ENCODE measurements at regions not wholly inside any gene's neighbourhood (a gene's known extent, or its start where the extent isn't known, plus 50 kb on each side); places are given as distances from the start of the nearest gene placed in this dataset.

- intact Hi-C loops (cut with micrococcal nuclease; ENCODE audit: unreplicated experiment), result no loop called here
- no peaks in the 10 kb centered on the region for H3K36me3 Mint-ChIP-seq (ENCODE audit: insufficient read depth, unreplicated experiment)
- H3K4me3 Mint-ChIP-seq (ENCODE audit: low read depth, unreplicated experiment), result no peak overlapping the region
- CTCF ChIA-PET, result no interaction called here
- H3K27ac Mint-ChIP-seq (ENCODE audit: unreplicated experiment), result no peak overlapping the region
- no peaks in the 10 kb centered on the region for H3K4me1 Mint-ChIP-seq (ENCODE audit: low read depth, unreplicated experiment)
- TF ChIP-seq CTCF (IDR thresholded peaks at IDR 0.05; ENCODE audit: unreplicated experiment), result no peak
- no peaks in the 10 kb centered on the region for H3K9me3 Mint-ChIP-seq (ENCODE audit: low read depth, unreplicated experiment)
- H3K27me3 Mint-ChIP-seq (ENCODE audit: unreplicated experiment), result no peaks in the 10 kb centered on the region
- no peak for DNase-seq
- no TSS peak for BruUV-seq (replicated peaks)
These were observed 172.1 kb downstream of the ETNK1 start for GRCh38 chr12:22796941-22797630.

GRCh38 chr12:22797701-22798100 is 172.7 kb downstream of the ETNK1 start:
- no TSS peak for BruUV-seq (replicated peaks)
- CTCF ChIA-PET, result no interaction called here

GRCh38 chr12:22798116-22798515 is 173.1 kb downstream of the ETNK1 start:
- no peaks in the 10 kb centered on the region for H3K36me3 Mint-ChIP-seq (ENCODE audit: insufficient read depth, unreplicated experiment)
- CTCF ChIA-PET, result no interaction called here
- intact Hi-C loops (cut with micrococcal nuclease; ENCODE audit: unreplicated experiment), result no loop called here

More at GRCh38 chr12:22797701-22798100, 172.7 kb downstream of the ETNK1 start:
- no peaks in the 10 kb centered on the region for H3K36me3 Mint-ChIP-seq (ENCODE audit: insufficient read depth, unreplicated experiment)
- H3K9me3 Mint-ChIP-seq (ENCODE audit: low read depth, unreplicated experiment), result no peaks in the 10 kb centered on the region
- no peak for DNase-seq
- intact Hi-C loops (cut with micrococcal nuclease; ENCODE audit: unreplicated experiment), result no loop called here
- TF ChIP-seq CTCF (IDR thresholded peaks at IDR 0.05; ENCODE audit: unreplicated experiment), result no peak
- no peak overlapping the region for H3K4me3 Mint-ChIP-seq (ENCODE audit: low read depth, unreplicated experiment)
- no peaks in the 10 kb centered on the region for H3K27me3 Mint-ChIP-seq (ENCODE audit: unreplicated experiment)
- no peak overlapping the region for H3K27ac Mint-ChIP-seq (ENCODE audit: unreplicated experiment)
- H3K4me1 Mint-ChIP-seq (ENCODE audit: low read depth, unreplicated experiment), result no peaks in the 10 kb centered on the region

GRCh38 chr12:22799503-22799902 is 174.5 kb downstream of the ETNK1 start:
- Mint-ChIP-seq H3K4me1 (ENCODE audit: low read depth, unreplicated experiment) (no peaks in the 10 kb centered on the region), H3K4me3 (ENCODE audit: low read depth, unreplicated experiment) (no peak overlapping the region), H3K9me3 (ENCODE audit: low read depth, unreplicated experiment) (no peaks in the 10 kb centered on the region), H3K27me3 (ENCODE audit: unreplicated experiment) (no peaks in the 10 kb centered on the region), H3K27ac (ENCODE audit: unreplicated experiment) (no peak overlapping the region), H3K36me3 (ENCODE audit: insufficient read depth, unreplicated experiment) (no peaks in the 10 kb centered on the region)
- no peak for DNase-seq
- intact Hi-C loops (cut with micrococcal nuclease; ENCODE audit: unreplicated experiment), result no loop called here
- CTCF ChIA-PET, result no interaction called here
- no TSS peak for BruUV-seq (replicated peaks)
- TF ChIP-seq CTCF (IDR thresholded peaks at IDR 0.05; ENCODE audit: unreplicated experiment), result no peak

More at GRCh38 chr12:22798116-22798515, 173.1 kb downstream of the ETNK1 start:
- no peak for TF ChIP-seq CTCF (IDR thresholded peaks at IDR 0.05; ENCODE audit: unreplicated experiment)
- H3K4me1 Mint-ChIP-seq (ENCODE audit: low read depth, unreplicated experiment), result no peaks in the 10 kb centered on the region
- no peaks in the 10 kb centered on the region for H3K9me3 Mint-ChIP-seq (ENCODE audit: low read depth, unreplicated experiment)
- no TSS peak for BruUV-seq (replicated peaks)
- H3K27me3 Mint-ChIP-seq (ENCODE audit: unreplicated experiment), result no peaks in the 10 kb centered on the region
- H3K27ac Mint-ChIP-seq (ENCODE audit: unreplicated experiment), result no peak overlapping the region
- no peak for DNase-seq
- H3K4me3 Mint-ChIP-seq (ENCODE audit: low read depth, unreplicated experiment), result no peak overlapping the region

All from Calu3 (cell line).